ENCODE measurements at regions not wholly inside any gene's neighbourhood (a gene's known extent, or its start where the extent isn't known, plus 50 kb on each side); places are given as distances from the start of the nearest gene placed in this dataset.

DNA sequence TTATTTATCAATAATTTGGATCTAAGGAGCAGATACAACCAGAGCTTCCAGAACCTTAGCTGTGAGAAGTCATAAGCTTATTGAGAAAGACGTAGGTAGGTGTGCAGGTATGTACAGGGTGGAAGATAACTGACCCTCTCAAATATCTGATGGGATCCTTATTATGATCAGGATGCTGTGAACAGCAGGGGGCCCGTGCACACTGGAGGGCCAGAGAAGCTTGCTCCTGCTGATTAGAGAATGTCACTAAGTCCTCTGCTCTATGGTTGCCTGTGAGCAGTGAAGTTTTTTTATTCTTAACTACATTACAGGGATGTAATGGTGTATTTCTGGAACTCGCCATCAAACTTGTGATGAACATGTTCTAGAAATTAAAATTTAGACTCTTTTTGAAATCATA lies 108.9 kb upstream of the POU5F2 start:
- WGBS, 2 experiments (ENCODE audit: extremely low coverage in 1 of 2, insufficient coverage in 1 of 2, insufficient read length in 1 of 2, insufficient replicate concordance in 2 of 2, low coverage in 1 of 2, low lambda C conversion rate in 2 of 2, missing lambda C conversion rate in 1 of 2) = 79% methylated on average over 3 of the region's 3 CpGs; no CpG with 5 or more reads in 1 of the 2 experiments
- Histone ChIP-seq H2BK5ac (ENCODE audit: low read depth, low read length) (no peak overlapping the region), H3K14ac (ENCODE audit: insufficient read length) (no peak overlapping the region), H4K20me1 (replicated peaks in 1 of 2; ENCODE audit: control insufficient read depth in 1 of 2, insufficient read depth in 2 of 2, low read length in 2 of 2) (no peaks in the 10 kb centered on the region), H3K4me1 (replicated peaks in 1 of 4; ENCODE audit: control insufficient read depth in 3 of 4, insufficient read depth in 4 of 4, low read length in 3 of 4) (no peaks in the 10 kb centered on the region), H2BK120ac (replicated peaks; ENCODE audit: low read depth, low read length) (no peak overlapping the region), H4K8ac (ENCODE audit: extremely low read depth, insufficient read depth, low read length) (no peak overlapping the region), H3K18ac (ENCODE audit: extremely low read depth, low read length) (no peak overlapping the region), H3K4ac (replicated peaks; ENCODE audit: insufficient read length, low read depth, low read length) (no peak overlapping the region), H2AK5ac (ENCODE audit: low read depth, low read length) (no peak overlapping the region), H3K56ac (replicated peaks; ENCODE audit: insufficient read length, low read depth, low read length) (no peak overlapping the region), H3K9ac (replicated peaks in 1 of 4; ENCODE audit: extremely low read depth in 1 of 4, low read depth in 3 of 4, low read length in 3 of 4) (no peak overlapping the region), H3K27ac (ENCODE audit: low read depth, low read length) (no peak overlapping the region), H4K5ac (ENCODE audit: insufficient read length, low read depth, low read length) (no peak overlapping the region), H3K23ac (ENCODE audit: insufficient read length) (no peak overlapping the region), H3K23me2 (ENCODE audit: low read depth, low read length) (no peaks in the 10 kb centered on the region), H4K91ac (replicated peaks; ENCODE audit: insufficient read length, low read length) (no peak overlapping the region), H2BK12ac (ENCODE audit: low read depth, low read length) (no peak overlapping the region), H3K79me1 (ENCODE audit: low read depth, low read length) (no peaks in the 10 kb centered on the region), H3K4me2 (ENCODE audit: insufficient read depth in 1 of 2, low read depth in 2 of 2, low read length in 2 of 2) (no peak overlapping the region), H3K27me3 (replicated peaks in 1 of 4; ENCODE audit: control insufficient read depth in 3 of 4, extremely low read depth in 1 of 4, insufficient read depth in 3 of 4, low read length in 3 of 4) (no peaks in the 10 kb centered on the region), H3K79me2 (ENCODE audit: control insufficient read depth in 1 of 2, insufficient read depth in 2 of 2, low read length in 2 of 2) (no peaks in the 10 kb centered on the region), H3K9me3 (ENCODE audit: insufficient read depth in 2 of 2, low read depth in 1 of 2, low read length in 1 of 2) (no peaks in the 10 kb centered on the region), H2BK15ac (ENCODE audit: low read length) (no peak overlapping the region), H3K4me3 (ENCODE audit: extremely low read depth in 1 of 4, insufficient read depth in 2 of 4, low read depth in 3 of 4, low read length in 4 of 4) (no peak overlapping the region), H2AFZ (ENCODE audit: low read length) (no peak overlapping the region), H3K36me3 (ENCODE audit: control insufficient read depth in 2 of 4, insufficient read depth in 4 of 4, low read length in 3 of 4) (no peaks in the 10 kb centered on the region), H2BK20ac (ENCODE audit: low read length) (no peak overlapping the region)
- DNase-seq (ENCODE audit: low read depth in 1 of 2, low spot score in 2 of 2) = no peak
- ChIA-PET POLR2A (ENCODE audit: partially characterized antibody) (no interaction called here), CTCF (ENCODE audit: partially characterized antibody) (interaction anchor here (1.6 kb wide), 1 partner anchor 60 kb away, joined by 4 read pairs; no protein-coding TSS in a partner anchor)
- no peak for FAIRE-seq
- TF ChIP-seq EP300 (IDR thresholded peaks at IDR 0.05; ENCODE audit: borderline replicate concordance in 1 of 2, low read depth in 2 of 2, low read length in 2 of 2) (no peak), POLR2AphosphoS5 (IDR thresholded peaks at IDR 0.05; ENCODE audit: low read depth, low read length) (no peak), TEAD4 (IDR thresholded peaks at IDR 0.05; ENCODE audit: low read depth, low read length) (no peak), TCF12 (IDR thresholded peaks at IDR 0.05; ENCODE audit: low read depth, low read length) (no peak), NRF1 (IDR thresholded peaks at IDR 0.05; ENCODE audit: low read depth, low read length) (no peak), RBBP5 (IDR thresholded peaks at IDR 0.05; ENCODE audit: borderline replicate concordance, low read depth, low read length) (no peak), YY1 (IDR thresholded peaks at IDR 0.05; ENCODE audit: low read depth, low read length) (no peak), SIX5 (IDR thresholded peaks at IDR 0.05; ENCODE audit: low read depth, low read length) (no peak), RNF2 (IDR thresholded peaks at IDR 0.05; ENCODE audit: borderline replicate concordance, low read depth, low read length, missing control alignments, poor library complexity, severe bottlenecking) (no peak), RXRA (IDR thresholded peaks at IDR 0.05; ENCODE audit: insufficient read depth, low read depth, low read length) (no peak), BCL11A (IDR thresholded peaks at IDR 0.05; ENCODE audit: low read depth in 2 of 2, low read length in 2 of 2) (no peak), RAD21 (IDR thresholded peaks at IDR 0.05 in 1 of 2, conservative IDR thresholded peaks at IDR 0.05 in 1 of 2; ENCODE audit: low read depth in 2 of 2, low read length in 2 of 2) (no peak), FOSL1 (IDR thresholded peaks at IDR 0.05; ENCODE audit: insufficient read depth, low read depth, low read length) (no peak)
- TF ChIP-seq, protein P1, sequence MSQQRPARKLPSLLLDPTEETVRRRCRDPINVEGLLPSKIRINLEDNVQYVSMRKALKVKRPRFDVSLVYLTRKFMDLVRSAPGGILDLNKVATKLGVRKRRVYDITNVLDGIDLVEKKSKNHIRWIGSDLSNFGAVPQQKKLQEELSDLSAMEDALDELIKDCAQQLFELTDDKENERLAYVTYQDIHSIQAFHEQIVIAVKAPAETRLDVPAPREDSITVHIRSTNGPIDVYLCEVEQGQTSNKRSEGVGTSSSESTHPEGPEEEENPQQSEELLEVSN (IDR thresholded peaks at IDR 0.05) = no peak

All from H1 (cell line).